Activated naive CD8-positive, alpha-beta T cell treated with anti-CD3 and anti-CD28 coated beads, Interleukin-2, amount 10 ng/mL, durations not matched to agents 7 days and 5 days (primary cell): ENCODE measurements at regions not wholly inside any gene's neighbourhood (a gene's known extent, or its start where the extent isn't known, plus 50 kb on each side); places are given as distances from the start of the nearest gene placed in this dataset.

ENCODE experiments used
- ATAC-seq: fragments of 150-1000 bp; cut with Tn5 transposase; one replicate; pipeline ENCODE4 v1.10.0; 2021; ENCODE audit warnings: low read depth, moderate library complexity
- POLR2A ChIA-PET: fragments of 350-600 bp; sonication (Branson Sonifier 250); formaldehyde crosslinking; loops from one replicate; lab custom pipeline; 2021; ENCODE audit warnings: antibody characterized with exemption; lab: Charles Lee
- DNase-seq: peaks from one replicate; pipeline ENCODE4 v3.0.0; 2021
- H3K27ac Mint-ChIP-seq: one replicate; pipeline ENCODE4 v1.8.0; 2022; ENCODE audit warnings: mild to moderate bottlenecking, mixed read lengths
- H3K27me3 Mint-ChIP-seq: one replicate; pipeline ENCODE4 v1.8.0; 2022; ENCODE audit warnings: mild to moderate bottlenecking, moderate library complexity, mixed read lengths
- H3K36me3 Mint-ChIP-seq: one replicate; pipeline ENCODE4 v1.8.0; 2021; ENCODE audit warnings: mild to moderate bottlenecking, mixed read lengths
- H3K4me1 Mint-ChIP-seq: one replicate; pipeline ENCODE4 v1.8.0; 2021; ENCODE audit warnings: mixed read lengths
- H3K4me3 Mint-ChIP-seq: one replicate; pipeline ENCODE4 v1.8.0; 2022; ENCODE audit warnings: mild to moderate bottlenecking, moderate library complexity, mixed read lengths
- H3K9me3 Mint-ChIP-seq: one replicate; pipeline ENCODE4 v1.8.0; 2021; ENCODE audit warnings: mixed read lengths

GRCh38 chr7:45343746-45344145 lies 186.2 kb downstream of the RAMP3 start:
- no peak overlapping the region for H3K27ac Mint-ChIP-seq
- no peak for DNase-seq
- H3K36me3 Mint-ChIP-seq, result no peaks in the 10 kb centered on the region
- no peaks in the 10 kb centered on the region for H3K9me3 Mint-ChIP-seq
- peaks cover 14% of the 10 kb centered on the region for H3K27me3 Mint-ChIP-seq
- POLR2A ChIA-PET, result no interaction called here
- H3K4me3 Mint-ChIP-seq, result no peak overlapping the region
- no peaks in the 10 kb centered on the region for H3K4me1 Mint-ChIP-seq
- ATAC-seq, result no peak

- no peak overlapping the region for H3K4me3 Mint-ChIP-seq
- no peaks in the 10 kb centered on the region for H3K4me1 Mint-ChIP-seq
- H3K9me3 Mint-ChIP-seq, result no peaks in the 10 kb centered on the region
- DNase-seq (no peak), ATAC-seq (no peak)
- H3K27ac Mint-ChIP-seq, result no peak overlapping the region
- POLR2A ChIA-PET, result no interaction called here
- peaks cover 12% of the 10 kb centered on the region for H3K27me3 Mint-ChIP-seq
- H3K36me3 Mint-ChIP-seq, result no peaks in the 10 kb centered on the region
Measured at GRCh38 chr7:45347804-45348203, 190.2 kb downstream of the RAMP3 start.

GRCh38 chr7:45349090-45349489 lies 191.5 kb downstream of the RAMP3 start:
- POLR2A ChIA-PET, result no interaction called here
- Mint-ChIP-seq H3K9me3 (no peaks in the 10 kb centered on the region), H3K27ac (no peak overlapping the region), H3K4me1 (no peaks in the 10 kb centered on the region), H3K27me3 (peaks cover 12% of the 10 kb centered on the region), H3K36me3 (no peaks in the 10 kb centered on the region), H3K4me3 (no peak overlapping the region)
- DNase-seq, result no peak
- no peak for ATAC-seq

GRCh38 chr7:45350896-45351295 lies 193.3 kb downstream of the RAMP3 start:
- Mint-ChIP-seq H3K27me3 (peaks cover 16% of the 10 kb centered on the region), H3K36me3 (no peaks in the 10 kb centered on the region), H3K4me1 (no peaks in the 10 kb centered on the region), H3K4me3 (no peak overlapping the region), H3K9me3 (no peaks in the 10 kb centered on the region), H3K27ac (no peak overlapping the region)
- POLR2A ChIA-PET, result no interaction called here
- DNase-seq, result no peak
- ATAC-seq, result no peak

GRCh38 chr7:45358287-45358686 lies 200.7 kb downstream of the RAMP3 start:
- POLR2A ChIA-PET, result no interaction called here
- no peaks in the 10 kb centered on the region for H3K36me3 Mint-ChIP-seq
- no peak overlapping the region for H3K27ac Mint-ChIP-seq
- no peak overlapping the region for H3K4me3 Mint-ChIP-seq
- H3K4me1 Mint-ChIP-seq, result no peaks in the 10 kb centered on the region
- ATAC-seq (no peak), DNase-seq (no peak)
- peaks cover 1% of the 10 kb centered on the region for H3K9me3 Mint-ChIP-seq
- peaks cover 24% of the 10 kb centered on the region for H3K27me3 Mint-ChIP-seq

GRCh38 chr7:45359250-45359649 lies 201.7 kb downstream of the RAMP3 start:
- no peaks in the 10 kb centered on the region for H3K36me3 Mint-ChIP-seq
- H3K4me3 Mint-ChIP-seq, result no peak overlapping the region
- no peaks in the 10 kb centered on the region for H3K4me1 Mint-ChIP-seq
- ATAC-seq (no peak), DNase-seq (no peak)
- H3K27me3 Mint-ChIP-seq, result peaks cover 23% of the 10 kb centered on the region
- POLR2A ChIA-PET, result no interaction called here
- H3K27ac Mint-ChIP-seq, result no peak overlapping the region
- peaks cover 1% of the 10 kb centered on the region for H3K9me3 Mint-ChIP-seq

GRCh38 chr7:45359776-45360175 lies 202.2 kb downstream of the RAMP3 start:
- Mint-ChIP-seq H3K4me1 (no peaks in the 10 kb centered on the region), H3K27ac (no peak overlapping the region), H3K36me3 (no peaks in the 10 kb centered on the region), H3K27me3 (peaks cover 23% of the 10 kb centered on the region), H3K9me3 (peaks cover 1% of the 10 kb centered on the region), H3K4me3 (no peak overlapping the region)
- POLR2A ChIA-PET, result no interaction called here
- DNase-seq (no peak), ATAC-seq (no peak)

- ATAC-seq, result no peak
- Mint-ChIP-seq H3K4me1 (no peaks in the 10 kb centered on the region), H3K36me3 (no peaks in the 10 kb centered on the region), H3K27ac (no peak overlapping the region), H3K9me3 (peaks cover 1% of the 10 kb centered on the region), H3K27me3 (peaks cover 10% of the 10 kb centered on the region), H3K4me3 (no peak overlapping the region)
- no peak for DNase-seq
- POLR2A ChIA-PET, result no interaction called here
Measured at GRCh38 chr7:45363669-45364068, 206.1 kb downstream of the RAMP3 start.

GRCh38 chr7:45365341-45365740 lies 207.8 kb downstream of the RAMP3 start:
- ATAC-seq (no peak), DNase-seq (no peak)
- H3K36me3 Mint-ChIP-seq, result no peaks in the 10 kb centered on the region
- no peak overlapping the region for H3K4me3 Mint-ChIP-seq
- H3K27ac Mint-ChIP-seq, result no peak overlapping the region
- POLR2A ChIA-PET, result no interaction called here
- H3K27me3 Mint-ChIP-seq, result peaks cover 14% of the 10 kb centered on the region
- H3K4me1 Mint-ChIP-seq, result no peaks in the 10 kb centered on the region
- H3K9me3 Mint-ChIP-seq, result no peaks in the 10 kb centered on the region

GRCh38 chr7:45366475-45366874 lies 207.7 kb upstream of the ADCY1 start:
- ATAC-seq (no peak), DNase-seq (no peak)
- H3K4me1 Mint-ChIP-seq, result no peaks in the 10 kb centered on the region
- POLR2A ChIA-PET, result no interaction called here
- H3K27me3 Mint-ChIP-seq, result peaks cover 16% of the 10 kb centered on the region
- H3K27ac Mint-ChIP-seq, result no peak overlapping the region
- H3K9me3 Mint-ChIP-seq, result no peaks in the 10 kb centered on the region
- no peak overlapping the region for H3K4me3 Mint-ChIP-seq
- H3K36me3 Mint-ChIP-seq, result no peaks in the 10 kb centered on the region

GRCh38 chr7:45367026-45367425 lies 207.1 kb upstream of the ADCY1 start:
- H3K9me3 Mint-ChIP-seq, result no peaks in the 10 kb centered on the region
- ATAC-seq, result no peak
- peaks cover 12% of the 10 kb centered on the region for H3K27me3 Mint-ChIP-seq
- H3K36me3 Mint-ChIP-seq, result no peaks in the 10 kb centered on the region
- POLR2A ChIA-PET, result no interaction called here
- no peak for DNase-seq
- no peak overlapping the region for H3K27ac Mint-ChIP-seq
- H3K4me1 Mint-ChIP-seq, result no peaks in the 10 kb centered on the region
- H3K4me3 Mint-ChIP-seq, result no peak overlapping the region

- H3K36me3 Mint-ChIP-seq, result no peaks in the 10 kb centered on the region
- no peak overlapping the region for H3K27ac Mint-ChIP-seq
- DNase-seq, result no peak
- H3K9me3 Mint-ChIP-seq, result no peaks in the 10 kb centered on the region
- no peak overlapping the region for H3K4me3 Mint-ChIP-seq
- no peaks in the 10 kb centered on the region for H3K4me1 Mint-ChIP-seq
- H3K27me3 Mint-ChIP-seq, result peaks cover 12% of the 10 kb centered on the region
- no peak for ATAC-seq
- POLR2A ChIA-PET, result no interaction called here
Measured at GRCh38 chr7:45368129-45368807, 205.9 kb upstream of the ADCY1 start.

GRCh38 chr7:45384499-45384898 lies 189.7 kb upstream of the ADCY1 start:
- POLR2A ChIA-PET, result no interaction called here
- H3K36me3 Mint-ChIP-seq, result no peaks in the 10 kb centered on the region
- no peak for ATAC-seq
- H3K27me3 Mint-ChIP-seq, result peaks cover 6% of the 10 kb centered on the region
- no peaks in the 10 kb centered on the region for H3K4me1 Mint-ChIP-seq
- no peak overlapping the region for H3K27ac Mint-ChIP-seq
- no peak for DNase-seq
- H3K9me3 Mint-ChIP-seq, result peaks cover 5% of the 10 kb centered on the region
- no peak overlapping the region for H3K4me3 Mint-ChIP-seq

- H3K36me3 Mint-ChIP-seq, result no peaks in the 10 kb centered on the region
- peaks cover 4% of the 10 kb centered on the region for H3K27me3 Mint-ChIP-seq
- no peak for ATAC-seq
- no peak overlapping the region for H3K27ac Mint-ChIP-seq
- no peak overlapping the region for H3K4me3 Mint-ChIP-seq
- H3K9me3 Mint-ChIP-seq, result peaks cover 8% of the 10 kb centered on the region
- POLR2A ChIA-PET, result no interaction called here
- H3K4me1 Mint-ChIP-seq, result no peaks in the 10 kb centered on the region
- DNase-seq, result no peak
Measured at GRCh38 chr7:45387837-45388236, 186.3 kb upstream of the ADCY1 start.
